ENCODE measurements at regions not wholly inside any gene's neighbourhood (a gene's known extent, or its start where the extent isn't known, plus 50 kb on each side); places are given as distances from the start of the nearest gene placed in this dataset.

- TF ChIP-seq CTCF (conservative IDR thresholded peaks at IDR 0.05 in 1 of 2, IDR thresholded peaks at IDR 0.05 in 1 of 2; ENCODE audit: low read depth in 1 of 2, low read length in 2 of 2) (no peak), EZH2 (IDR thresholded peaks at IDR 0.05; ENCODE audit: low read length, missing control alignments) (no peak)
Observed at GRCh38 chr7:108663701-108664100, 94.0 kb downstream of the DNAJB9 start.

All from fibroblast of lung (primary cell).